ENCODE measurements at regions not wholly inside any gene's neighbourhood (a gene's known extent, or its start where the extent isn't known, plus 50 kb on each side); places are given as distances from the start of the nearest gene placed in this dataset.

GRCh38 chr6:4675121-4675520 lies 101.1 kb upstream of the CDYL start:
- no peak for DNase-seq
- Histone ChIP-seq H3K27ac (no peak overlapping the region), H3K4me3 (ENCODE audit: low read depth, low read length) (no peak overlapping the region), H3K27me3 (ENCODE audit: insufficient read depth, low read depth, severe bottlenecking) (peaks cover 84% of the 10 kb centered on the region), H3K36me3 (no peaks in the 10 kb centered on the region), H3K9me3 (ENCODE audit: severe bottlenecking) (no peaks in the 10 kb centered on the region)
- TF ChIP-seq CTCF (IDR thresholded peaks at IDR 0.05; ENCODE audit: low read depth, low read length) = no peak

GRCh38 chr6:4673861-4674260 lies 102.3 kb upstream of the CDYL start:
- H3K27ac ChIP-seq = no peak overlapping the region
- no peak for TF ChIP-seq CTCF (IDR thresholded peaks at IDR 0.05; ENCODE audit: low read depth, low read length)
- DNase-seq = no peak
- H3K36me3 ChIP-seq = no peaks in the 10 kb centered on the region
- H3K27me3 ChIP-seq (ENCODE audit: insufficient read depth, low read depth, severe bottlenecking) = peaks cover 90% of the 10 kb centered on the region
- H3K9me3 ChIP-seq (ENCODE audit: severe bottlenecking) = peaks cover 2% of the 10 kb centered on the region
- H3K4me3 ChIP-seq (ENCODE audit: low read depth, low read length) = no peak overlapping the region

GRCh38 chr6:4672772-4673171 lies 103.4 kb upstream of the CDYL start:
- no peak for DNase-seq
- Histone ChIP-seq H3K27me3 (ENCODE audit: insufficient read depth, low read depth, severe bottlenecking) (peaks cover 87% of the 10 kb centered on the region), H3K4me3 (ENCODE audit: low read depth, low read length) (no peak overlapping the region), H3K27ac (no peak overlapping the region), H3K9me3 (ENCODE audit: severe bottlenecking) (peaks cover 2% of the 10 kb centered on the region), H3K36me3 (no peaks in the 10 kb centered on the region)
- no peak for TF ChIP-seq CTCF (IDR thresholded peaks at IDR 0.05; ENCODE audit: low read depth, low read length)

- no peak overlapping the region for H3K4me3 ChIP-seq (ENCODE audit: low read depth, low read length)
- H3K9me3 ChIP-seq (ENCODE audit: severe bottlenecking) = peaks cover 2% of the 10 kb centered on the region
- DNase-seq = no peak
- TF ChIP-seq CTCF (IDR thresholded peaks at IDR 0.05; ENCODE audit: low read depth, low read length) = no peak
- peaks cover 88% of the 10 kb centered on the region for H3K27me3 ChIP-seq (ENCODE audit: insufficient read depth, low read depth, severe bottlenecking)
- no peaks in the 10 kb centered on the region for H3K36me3 ChIP-seq
- no peak overlapping the region for H3K27ac ChIP-seq
These were observed 104.6 kb upstream of the CDYL start for GRCh38 chr6:4671587-4672115.

GRCh38 chr6:4670824-4671409 lies 105.3 kb upstream of the CDYL start:
- Histone ChIP-seq H3K4me3 (ENCODE audit: low read depth, low read length) (no peak overlapping the region), H3K27me3 (ENCODE audit: insufficient read depth, low read depth, severe bottlenecking) (peaks cover 88% of the 10 kb centered on the region), H3K9me3 (ENCODE audit: severe bottlenecking) (peaks cover 2% of the 10 kb centered on the region), H3K36me3 (no peaks in the 10 kb centered on the region), H3K27ac (no peak overlapping the region)
- no peak for TF ChIP-seq CTCF (IDR thresholded peaks at IDR 0.05; ENCODE audit: low read depth, low read length)
- DNase-seq = no peak

GRCh38 chr6:4670290-4670689 lies 105.9 kb upstream of the CDYL start:
- H3K9me3 ChIP-seq (ENCODE audit: severe bottlenecking) = peaks cover 2% of the 10 kb centered on the region
- DNase-seq = no peak
- H3K27me3 ChIP-seq (ENCODE audit: insufficient read depth, low read depth, severe bottlenecking) = peaks cover 89% of the 10 kb centered on the region
- H3K36me3 ChIP-seq = no peaks in the 10 kb centered on the region
- H3K27ac ChIP-seq = no peak overlapping the region
- no peak for TF ChIP-seq CTCF (IDR thresholded peaks at IDR 0.05; ENCODE audit: low read depth, low read length)
- H3K4me3 ChIP-seq (ENCODE audit: low read depth, low read length) = no peak overlapping the region

Measured in WERI-Rb-1 (cell line).